Body of pancreas (tissue), 4 donors: ENCODE measurements at regions not wholly inside any gene's neighbourhood (a gene's known extent, or its start where the extent isn't known, plus 50 kb on each side); places are given as distances from the start of the nearest gene placed in this dataset.

Source experiments
- ATAC-seq: fragments of 150-250 bp; one replicate; pipeline ENCODE4 v1.9.1; 2016
- DNase-seq, 4 donors: peaks; one replicate each; pipeline ENCODE4 v3.0.0-alpha.2; 2019
- H3K27ac ChIP-seq, 4 donors: fragments of 200-600 bp; sonication (generic); 1 replicate in 3 of 4; 2 replicates in 1 of 4; pipeline versions ENCODE4 v1.5.1 to v1.6.1; 2016 to 2019; ENCODE audit warnings: mild to moderate bottlenecking in 1 of 4, mixed read lengths in 1 of 4, moderate library complexity in 1 of 4
- H3K27me3 ChIP-seq, 2 donors: fragments of 200-600 bp; sonication (generic); one replicate each; pipeline ENCODE4 v1.6.0; 2016; ENCODE audit warnings: mild to moderate bottlenecking in 1 of 2
- H3K36me3 ChIP-seq, 2 donors: fragments of 200-600 bp; sonication (generic); replicated peaks in 1 of 2; 2 replicates each; pipeline ENCODE4 v1.5.1; 2016; ENCODE audit warnings: low read depth in 2 of 2; ENCODE audit not compliant: insufficient read depth in 1 of 2
- H3K4me1 ChIP-seq: fragments of 200-600 bp; sonication (generic); one replicate; pipeline ENCODE4 v1.6.0; 2016
- H3K4me3 ChIP-seq, 2 donors: fragments of 200-600 bp; sonication (generic); 1 replicate in 1 of 2; 2 replicates in 1 of 2; pipeline ENCODE4 v1.5.1; 2016 to 2019
- H3K9me3 ChIP-seq, 3 donors: fragments of 200-600 bp; sonication (generic); 1 replicate in 2 of 3; 2 replicates in 1 of 3; pipeline ENCODE4 v1.5.1; 2016
- POLR2A ChIP-seq, 3 donors: fragments of 450-650 bp; IDR thresholded peaks; one replicate each; pipeline ENCODE4 v1.6.1; 2016; ENCODE audit warnings: antibody characterized with exemption in 3 of 3, mild to moderate bottlenecking in 2 of 3
- WGBS, 2 donors: methylation state at CpG; one replicate each; pipeline ENCODE4 v1.1.5; 2017; 5-methylcytosine and 5-hydroxymethylcytosine counted together
- intact Hi-C: fragments of 100-400 bp; cut with DNase I; formaldehyde crosslinking; loops from one replicate; pipeline ENCODE4 v1.15.1; 2023
- TF ChIP-seq, protein P1 (sequence below), 7 experiments: fragments of 450-650 bp in 4 of 7; fragments of 200-600 bp in 3 of 7; sonication (generic) in 3 of 7; IDR thresholded peaks; one replicate each; pipeline ENCODE4 v1.5.1; 2016 to 2019; ENCODE audit warnings: antibody characterized with exemption in 7 of 7

DNA sequence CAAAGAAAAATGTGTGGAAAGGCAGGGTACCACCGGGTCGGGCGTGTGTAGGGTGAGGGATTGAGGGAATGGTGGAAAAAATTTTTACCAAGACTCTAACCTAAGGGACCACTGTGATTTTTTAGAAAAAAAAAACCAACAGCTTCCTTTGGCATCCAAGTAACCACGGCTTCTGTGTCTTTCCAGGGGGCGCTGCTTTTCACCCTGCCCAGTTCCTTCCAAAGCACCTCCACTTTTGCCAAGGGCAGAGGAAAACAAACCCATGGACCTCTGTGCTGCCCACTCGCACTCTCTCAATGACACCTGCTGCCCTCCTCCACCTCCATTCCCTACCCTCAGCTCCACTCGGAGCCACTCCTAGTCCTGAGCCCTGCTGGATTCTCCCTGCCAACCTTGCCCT, 381.0 kb downstream of the ENC1 start:
- intact Hi-C loops, result no loop called here
- H3K27me3 ChIP-seq, result no peaks in the 10 kb centered on the region
- DNase-seq (no peak), ATAC-seq (no peak)
- H3K4me1 ChIP-seq, result peaks cover 23% of the 10 kb centered on the region
- H3K36me3 ChIP-seq, result no peaks in the 10 kb centered on the region
- peak overlapping the region in 1 of 4 donors; percentile 15 for H3K27ac ChIP-seq
- no peaks in the 10 kb centered on the region for H3K9me3 ChIP-seq
- no peak overlapping the region for H3K4me3 ChIP-seq
- 81 to 90% methylated on average over 7 of the region's 7 CpGs for WGBS, 2 donors
- TF ChIP-seq, protein P1, sequence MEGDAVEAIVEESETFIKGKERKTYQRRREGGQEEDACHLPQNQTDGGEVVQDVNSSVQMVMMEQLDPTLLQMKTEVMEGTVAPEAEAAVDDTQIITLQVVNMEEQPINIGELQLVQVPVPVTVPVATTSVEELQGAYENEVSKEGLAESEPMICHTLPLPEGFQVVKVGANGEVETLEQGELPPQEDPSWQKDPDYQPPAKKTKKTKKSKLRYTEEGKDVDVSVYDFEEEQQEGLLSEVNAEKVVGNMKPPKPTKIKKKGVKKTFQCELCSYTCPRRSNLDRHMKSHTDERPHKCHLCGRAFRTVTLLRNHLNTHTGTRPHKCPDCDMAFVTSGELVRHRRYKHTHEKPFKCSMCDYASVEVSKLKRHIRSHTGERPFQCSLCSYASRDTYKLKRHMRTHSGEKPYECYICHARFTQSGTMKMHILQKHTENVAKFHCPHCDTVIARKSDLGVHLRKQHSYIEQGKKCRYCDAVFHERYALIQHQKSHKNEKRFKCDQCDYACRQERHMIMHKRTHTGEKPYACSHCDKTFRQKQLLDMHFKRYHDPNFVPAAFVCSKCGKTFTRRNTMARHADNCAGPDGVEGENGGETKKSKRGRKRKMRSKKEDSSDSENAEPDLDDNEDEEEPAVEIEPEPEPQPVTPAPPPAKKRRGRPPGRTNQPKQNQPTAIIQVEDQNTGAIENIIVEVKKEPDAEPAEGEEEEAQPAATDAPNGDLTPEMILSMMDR (IDR thresholded peaks at IDR 0.05), result no peak
- TF ChIP-seq POLR2A (IDR thresholded peaks at IDR 0.05), result no peak

DNA sequence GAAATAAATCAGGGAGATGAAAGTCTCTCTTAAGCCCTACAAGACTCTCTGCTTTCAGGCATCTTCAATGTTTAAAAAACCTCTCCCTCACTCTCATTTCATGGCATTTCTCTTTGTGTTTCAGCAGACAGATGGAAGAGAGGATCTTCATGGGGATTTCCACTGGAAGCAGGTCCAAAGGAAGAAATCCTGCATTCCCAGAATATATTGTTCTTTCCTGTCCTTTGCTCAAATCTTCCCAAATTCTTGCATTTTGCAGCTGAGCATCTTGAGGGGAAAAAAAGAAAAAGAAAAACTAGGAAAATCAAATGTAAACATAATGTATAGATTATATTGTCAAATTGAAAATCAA, 382.2 kb downstream of the ENC1 start:
- peaks cover 23% of the 10 kb centered on the region for H3K4me1 ChIP-seq
- H3K27me3 ChIP-seq, result no peaks in the 10 kb centered on the region
- ATAC-seq (no peak), DNase-seq (no peak)
- TF ChIP-seq, protein P1 (IDR thresholded peaks at IDR 0.05), result no peak
- TF ChIP-seq POLR2A (IDR thresholded peaks at IDR 0.05), result no peak
- H3K27ac ChIP-seq, result no peak overlapping the region
- H3K36me3 ChIP-seq, result no peaks in the 10 kb centered on the region
- H3K4me3 ChIP-seq, result no peak overlapping the region
- no peaks in the 10 kb centered on the region for H3K9me3 ChIP-seq
- intact Hi-C loops, result no loop called here

DNA sequence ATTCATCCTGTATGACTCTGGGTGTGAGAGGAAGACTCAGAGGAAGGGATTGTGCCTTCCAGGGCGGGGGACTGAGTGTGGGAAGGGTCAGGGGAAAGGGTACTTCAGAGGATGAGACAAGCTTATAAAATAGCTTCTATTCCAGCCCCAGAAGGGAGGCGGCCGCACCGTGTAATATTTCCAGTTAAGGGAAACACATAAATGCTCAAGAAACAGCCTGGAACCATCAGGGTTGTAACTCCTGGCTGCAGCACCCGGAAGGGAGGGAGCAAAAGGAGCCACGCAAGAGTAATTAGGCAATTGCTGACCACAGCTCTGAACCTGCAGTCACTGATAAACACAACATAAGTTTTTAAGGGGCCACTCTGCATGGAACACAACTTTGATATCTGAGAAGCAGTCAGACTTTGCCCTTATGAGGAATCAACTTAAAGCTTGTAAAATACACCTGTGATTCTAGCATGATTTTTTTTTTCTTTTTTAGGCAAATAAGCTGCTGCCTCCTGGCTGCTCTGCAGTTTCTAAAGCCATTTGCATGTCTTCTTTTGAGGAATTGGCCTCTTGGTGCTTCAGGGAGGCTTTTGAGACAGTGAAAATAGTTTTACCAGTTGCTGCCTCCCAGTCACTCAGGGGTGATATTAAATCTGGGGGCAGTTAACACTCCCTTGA, 382.7 kb downstream of the ENC1 start:
- peak; percentile 36 to 69 (median 56) for DNase-seq
- H3K27me3 ChIP-seq, result no peaks in the 10 kb centered on the region
- intact Hi-C loops, result no loop called here
- peaks cover 23% of the 10 kb centered on the region for H3K4me1 ChIP-seq
- peak; percentile 80 for ATAC-seq
- no peak overlapping the region for H3K4me3 ChIP-seq
- H3K9me3 ChIP-seq, result no peaks in the 10 kb centered on the region
- TF ChIP-seq POLR2A (IDR thresholded peaks at IDR 0.05), result no peak
- TF ChIP-seq, protein P1 (IDR thresholded peaks at IDR 0.05), result no peak
- peak overlapping the region in 3 of 4 donors; percentile 12 to 35 (median 33) for H3K27ac ChIP-seq
- no peaks in the 10 kb centered on the region for H3K36me3 ChIP-seq
- 20 to 21% methylated on average over 6 of the region's 6 CpGs for WGBS, 2 donors

DNA sequence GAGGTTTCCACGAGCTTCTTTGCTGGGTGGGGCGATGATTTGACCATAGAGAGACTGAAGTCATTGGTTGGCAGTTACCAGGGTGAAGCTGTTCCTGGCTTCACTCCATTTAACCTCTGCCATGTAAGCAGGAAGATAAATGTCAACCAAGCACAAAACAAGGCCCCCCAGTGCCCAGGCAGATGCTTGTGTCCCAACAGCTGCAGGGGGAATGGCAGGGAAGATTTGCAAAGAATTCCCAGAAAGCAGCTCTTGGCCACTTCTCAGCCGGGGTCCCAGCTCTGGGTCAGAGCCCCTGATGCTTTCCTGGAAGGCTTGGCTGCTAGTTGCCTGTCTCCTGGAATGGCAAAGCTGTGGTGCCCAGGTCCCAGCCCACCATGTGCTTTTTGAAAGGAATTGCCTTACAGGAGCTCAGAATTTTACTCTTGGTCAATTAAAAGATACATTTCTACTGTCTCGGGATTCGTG, 383.4 kb downstream of the ENC1 start:
- H3K36me3 ChIP-seq, result no peaks in the 10 kb centered on the region
- intact Hi-C loops, result no loop called here
- TF ChIP-seq, protein P1 (IDR thresholded peaks at IDR 0.05), result no peak
- TF ChIP-seq POLR2A (IDR thresholded peaks at IDR 0.05), result no peak
- no peaks in the 10 kb centered on the region for H3K9me3 ChIP-seq
- DNase-seq (no peak), ATAC-seq (no peak)
- peaks cover 22% of the 10 kb centered on the region for H3K4me1 ChIP-seq
- WGBS, 2 donors, result 75 to 84% methylated on average over 5 of the region's 5 CpGs
- no peaks in the 10 kb centered on the region for H3K27me3 ChIP-seq
- H3K4me3 ChIP-seq, result no peak overlapping the region
- H3K27ac ChIP-seq, result peak overlapping the region in 3 of 4 donors; percentile 12 to 35 (median 33)
